ENCODE measurements at regions not wholly inside any gene's neighbourhood (a gene's known extent, or its start where the extent isn't known, plus 50 kb on each side); places are given as distances from the start of the nearest gene placed in this dataset.

- Histone ChIP-seq H4K20me1 (ENCODE audit: control insufficient read depth, extremely low read depth, insufficient read depth, low read length) (no peaks in the 10 kb centered on the region), H3K79me2 (ENCODE audit: control insufficient read depth, insufficient read depth, low read length) (no peaks in the 10 kb centered on the region), H3K27me3 (ENCODE audit: control insufficient read depth, extremely low read depth, insufficient read depth, low read length) (no peaks in the 10 kb centered on the region), H2AFZ (ENCODE audit: control insufficient read depth, low read length) (no peak overlapping the region), H3K27ac (ENCODE audit: control insufficient read depth, insufficient read depth, low read length) (no peak overlapping the region), H3K36me3 (ENCODE audit: control insufficient read depth in 2 of 2, extremely low read depth in 1 of 2, insufficient read depth in 2 of 2, low read length in 2 of 2) (no peaks in the 10 kb centered on the region), H3K9ac (ENCODE audit: control insufficient read depth, extremely low read depth, insufficient read depth, low read length) (no peak overlapping the region), H3K9me3 (ENCODE audit: control insufficient read depth, low read depth, low read length) (no peaks in the 10 kb centered on the region), H3K4me3 (ENCODE audit: control insufficient read depth in 2 of 3, extremely low read depth in 1 of 3, insufficient read depth in 2 of 3, low read depth in 1 of 3, low read length in 3 of 3) (no peak overlapping the region), H3K4me2 (ENCODE audit: control insufficient read depth, extremely low read depth, insufficient read depth, low read depth, low read length) (no peak overlapping the region), H3K4me1 (ENCODE audit: control insufficient read depth, extremely low read depth, insufficient read depth, low read length) (no peaks in the 10 kb centered on the region), H3K9me1 (ENCODE audit: control insufficient read depth, extremely low read depth, insufficient read depth, low read length) (no peaks in the 10 kb centered on the region)
- dilution Hi-C loops (cut with MboI; ENCODE audit: extremely low pct_ligation_motif_present, low sequenced_read_pairs), result loop anchor here (25.0 kb wide), 1 partner anchor 215 kb away; no protein-coding TSS in a partner anchor
- DNase-seq (ENCODE audit: low read depth, low spot score), result no peak
- no peak for FAIRE-seq
- TF ChIP-seq EZH2 (IDR thresholded peaks at IDR 0.05; ENCODE audit: low read length) (no peak), CTCF (optimal IDR thresholded peaks at IDR 0.05 in 1 of 3, IDR thresholded peaks at IDR 0.05 in 1 of 3, conservative IDR thresholded peaks at IDR 0.05 in 1 of 3; ENCODE audit: extremely low read depth in 1 of 3, insufficient read depth in 2 of 3, low read length in 3 of 3) (no peak)
These were observed 116.3 kb downstream of the IRX5 start for GRCh38 chr16:55046916-55047315.

GRCh38 chr16:55047331-55047730 is 116.7 kb downstream of the IRX5 start:
- Histone ChIP-seq H3K4me1 (ENCODE audit: control insufficient read depth, extremely low read depth, insufficient read depth, low read length) (no peaks in the 10 kb centered on the region), H3K9me1 (ENCODE audit: control insufficient read depth, extremely low read depth, insufficient read depth, low read length) (no peaks in the 10 kb centered on the region), H2AFZ (ENCODE audit: control insufficient read depth, low read length) (no peak overlapping the region), H3K27ac (ENCODE audit: control insufficient read depth, insufficient read depth, low read length) (no peak overlapping the region), H3K9me3 (ENCODE audit: control insufficient read depth, low read depth, low read length) (no peaks in the 10 kb centered on the region), H3K4me3 (ENCODE audit: control insufficient read depth in 2 of 3, extremely low read depth in 1 of 3, insufficient read depth in 2 of 3, low read depth in 1 of 3, low read length in 3 of 3) (no peak overlapping the region), H3K9ac (ENCODE audit: control insufficient read depth, extremely low read depth, insufficient read depth, low read length) (no peak overlapping the region), H3K4me2 (ENCODE audit: control insufficient read depth, extremely low read depth, insufficient read depth, low read depth, low read length) (no peak overlapping the region), H3K27me3 (ENCODE audit: control insufficient read depth, extremely low read depth, insufficient read depth, low read length) (no peaks in the 10 kb centered on the region), H4K20me1 (ENCODE audit: control insufficient read depth, extremely low read depth, insufficient read depth, low read length) (no peaks in the 10 kb centered on the region), H3K36me3 (ENCODE audit: control insufficient read depth in 2 of 2, extremely low read depth in 1 of 2, insufficient read depth in 2 of 2, low read length in 2 of 2) (no peaks in the 10 kb centered on the region), H3K79me2 (ENCODE audit: control insufficient read depth, insufficient read depth, low read length) (no peaks in the 10 kb centered on the region)
- FAIRE-seq (no peak), DNase-seq (ENCODE audit: low read depth, low spot score) (no peak)
- TF ChIP-seq CTCF (optimal IDR thresholded peaks at IDR 0.05 in 1 of 3, IDR thresholded peaks at IDR 0.05 in 1 of 3, conservative IDR thresholded peaks at IDR 0.05 in 1 of 3; ENCODE audit: extremely low read depth in 1 of 3, insufficient read depth in 2 of 3, low read length in 3 of 3), result no peak
- TF ChIP-seq EZH2 (IDR thresholded peaks at IDR 0.05; ENCODE audit: low read length), result no peak
- dilution Hi-C loops (cut with MboI; ENCODE audit: extremely low pct_ligation_motif_present, low sequenced_read_pairs), result loop anchor here (25.0 kb wide), 1 partner anchor 215 kb away; no protein-coding TSS in a partner anchor
